ENCODE measurements at regions not wholly inside any gene's neighbourhood (a gene's known extent, or its start where the extent isn't known, plus 50 kb on each side); places are given as distances from the start of the nearest gene placed in this dataset.

DNA sequence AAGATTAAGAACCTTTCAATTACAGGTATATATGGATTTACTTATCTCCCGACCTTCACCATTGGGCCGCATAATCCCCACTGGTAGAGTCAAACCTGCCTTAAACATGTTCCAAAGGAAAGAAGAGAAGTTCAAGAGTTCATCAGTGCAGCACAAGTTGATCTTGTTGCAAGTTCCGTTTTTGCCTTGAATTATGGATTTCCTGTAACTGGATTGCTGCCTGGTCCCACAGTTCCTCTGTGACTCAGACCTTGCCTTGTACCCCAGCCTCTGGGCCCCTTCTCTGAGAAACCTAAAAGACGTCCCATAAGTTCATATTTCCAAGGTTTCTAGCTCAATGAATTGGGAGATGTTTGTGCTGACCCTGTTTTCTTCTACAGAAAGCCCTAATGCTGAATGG is 112.5 kb upstream of the THBS1 start:
- H3K27ac ChIP-seq (ENCODE audit: low read depth, low read length), result no peak overlapping the region
- no peaks in the 10 kb centered on the region for H3K79me2 ChIP-seq (ENCODE audit: control insufficient read depth, insufficient read depth, low read length, unreplicated experiment)
- no peaks in the 10 kb centered on the region for H3K27me3 ChIP-seq (ENCODE audit: insufficient read depth, low read length)
- H2AFZ ChIP-seq (ENCODE audit: low read length, unreplicated experiment), result no peak overlapping the region
- H3K4me3 ChIP-seq (ENCODE audit: low read depth, low read length), result no peak overlapping the region
- no peaks in the 10 kb centered on the region for H3K36me3 ChIP-seq (ENCODE audit: insufficient read depth, low read length)
- H3K4me1 ChIP-seq (ENCODE audit: control insufficient read depth, insufficient read depth, low read length, unreplicated experiment), result peaks cover 11% of the 10 kb centered on the region

GRCh38 chr15:39468828-39469227 is 112.1 kb upstream of the THBS1 start:
- H3K4me1 ChIP-seq (ENCODE audit: control insufficient read depth, insufficient read depth, low read length, unreplicated experiment), result peaks cover 11% of the 10 kb centered on the region
- H3K27me3 ChIP-seq (ENCODE audit: insufficient read depth, low read length), result no peaks in the 10 kb centered on the region
- no peak overlapping the region for H3K4me3 ChIP-seq (ENCODE audit: low read depth, low read length)
- no peak overlapping the region for H2AFZ ChIP-seq (ENCODE audit: low read length, unreplicated experiment)
- H3K27ac ChIP-seq (ENCODE audit: low read depth, low read length), result no peak overlapping the region
- no peaks in the 10 kb centered on the region for H3K79me2 ChIP-seq (ENCODE audit: control insufficient read depth, insufficient read depth, low read length, unreplicated experiment)
- no peaks in the 10 kb centered on the region for H3K36me3 ChIP-seq (ENCODE audit: insufficient read depth, low read length)

DNA sequence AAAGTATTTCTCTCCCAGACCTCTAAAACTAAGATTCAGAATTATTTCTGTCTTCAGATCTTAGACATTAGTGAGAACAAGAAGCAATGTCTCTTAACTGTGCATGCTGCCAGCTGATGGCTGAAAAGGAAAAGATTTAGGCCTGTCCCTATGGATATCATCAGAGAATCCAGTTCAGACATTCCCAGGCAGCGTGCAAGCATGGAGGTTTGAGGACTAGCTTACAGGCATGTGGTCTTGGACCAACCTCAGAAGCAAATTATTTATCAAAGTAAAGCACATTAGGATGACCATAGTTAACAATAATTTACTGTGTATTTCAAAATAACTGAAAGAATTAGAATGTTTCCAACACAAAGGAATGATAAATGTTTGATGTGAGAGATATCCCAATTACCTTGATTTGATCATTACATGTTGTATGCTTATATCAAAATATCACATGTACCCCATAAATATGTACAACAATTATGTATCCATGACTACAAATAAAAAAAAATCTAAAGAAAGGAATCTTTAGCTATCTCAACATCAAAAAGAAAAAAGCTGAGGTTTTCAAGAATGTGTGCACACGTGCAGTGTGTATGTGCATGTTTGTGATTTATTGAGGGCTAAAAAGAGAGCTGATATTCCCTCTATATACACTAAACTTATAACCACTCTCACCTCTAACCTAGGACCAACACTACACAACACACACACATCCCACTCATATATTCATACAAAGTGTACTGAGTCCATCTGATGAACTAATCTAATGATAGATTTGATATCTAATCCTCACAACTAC is 108.9 kb upstream of the THBS1 start:
- H3K27me3 ChIP-seq (ENCODE audit: insufficient read depth, low read length), result no peaks in the 10 kb centered on the region
- H2AFZ ChIP-seq (ENCODE audit: low read length, unreplicated experiment), result peak overlapping the region; percentile 22
- no peaks in the 10 kb centered on the region for H3K36me3 ChIP-seq (ENCODE audit: insufficient read depth, low read length)
- H3K27ac ChIP-seq (ENCODE audit: low read depth, low read length), result peak overlapping the region; percentile 57
- H3K4me3 ChIP-seq (ENCODE audit: low read depth, low read length), result no peak overlapping the region
- H3K4me1 ChIP-seq (ENCODE audit: control insufficient read depth, insufficient read depth, low read length, unreplicated experiment), result peaks cover 11% of the 10 kb centered on the region
- H3K79me2 ChIP-seq (ENCODE audit: control insufficient read depth, insufficient read depth, low read length, unreplicated experiment), result no peaks in the 10 kb centered on the region

DNA sequence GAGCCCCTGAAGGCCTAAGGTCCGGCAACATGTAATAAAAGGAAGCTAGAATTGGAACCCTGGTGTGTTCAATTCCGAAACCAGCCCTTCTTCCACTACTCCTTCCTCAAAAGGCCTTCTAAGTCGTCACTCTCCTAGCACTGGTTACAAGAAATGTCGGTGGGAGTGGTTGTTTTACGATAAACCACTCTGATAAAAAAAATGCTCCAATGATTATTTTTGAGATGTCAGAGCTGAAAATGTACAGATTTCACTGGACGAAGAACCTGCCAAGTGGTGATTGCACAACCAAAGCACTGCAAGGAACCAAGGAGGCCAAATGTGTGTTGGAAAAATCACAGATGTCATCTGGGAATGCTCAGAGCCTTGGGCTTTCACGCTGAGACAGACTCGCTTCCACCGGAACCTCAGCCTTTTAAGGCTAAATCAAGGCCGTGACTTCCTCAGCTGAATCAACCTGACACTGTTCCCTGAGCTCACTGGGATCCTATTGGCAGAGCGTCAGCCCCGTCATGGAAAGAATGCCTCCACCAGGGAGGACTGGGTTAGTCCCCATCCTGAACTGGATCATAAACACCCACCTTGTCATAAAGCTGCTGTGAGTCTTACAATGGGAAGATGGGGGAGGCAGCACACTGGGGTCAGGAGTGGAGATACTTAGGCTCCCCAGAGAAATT is 108.1 kb upstream of the THBS1 start:
- peak overlapping the region; percentile 57 for H3K27ac ChIP-seq (ENCODE audit: low read depth, low read length)
- no peaks in the 10 kb centered on the region for H3K36me3 ChIP-seq (ENCODE audit: insufficient read depth, low read length)
- H3K4me1 ChIP-seq (ENCODE audit: control insufficient read depth, insufficient read depth, low read length, unreplicated experiment), result peaks cover 11% of the 10 kb centered on the region
- no peaks in the 10 kb centered on the region for H3K79me2 ChIP-seq (ENCODE audit: control insufficient read depth, insufficient read depth, low read length, unreplicated experiment)
- no peak overlapping the region for H3K4me3 ChIP-seq (ENCODE audit: low read depth, low read length)
- H2AFZ ChIP-seq (ENCODE audit: low read length, unreplicated experiment), result peak overlapping the region; percentile 22
- H3K27me3 ChIP-seq (ENCODE audit: insufficient read depth, low read length), result no peaks in the 10 kb centered on the region

DNA sequence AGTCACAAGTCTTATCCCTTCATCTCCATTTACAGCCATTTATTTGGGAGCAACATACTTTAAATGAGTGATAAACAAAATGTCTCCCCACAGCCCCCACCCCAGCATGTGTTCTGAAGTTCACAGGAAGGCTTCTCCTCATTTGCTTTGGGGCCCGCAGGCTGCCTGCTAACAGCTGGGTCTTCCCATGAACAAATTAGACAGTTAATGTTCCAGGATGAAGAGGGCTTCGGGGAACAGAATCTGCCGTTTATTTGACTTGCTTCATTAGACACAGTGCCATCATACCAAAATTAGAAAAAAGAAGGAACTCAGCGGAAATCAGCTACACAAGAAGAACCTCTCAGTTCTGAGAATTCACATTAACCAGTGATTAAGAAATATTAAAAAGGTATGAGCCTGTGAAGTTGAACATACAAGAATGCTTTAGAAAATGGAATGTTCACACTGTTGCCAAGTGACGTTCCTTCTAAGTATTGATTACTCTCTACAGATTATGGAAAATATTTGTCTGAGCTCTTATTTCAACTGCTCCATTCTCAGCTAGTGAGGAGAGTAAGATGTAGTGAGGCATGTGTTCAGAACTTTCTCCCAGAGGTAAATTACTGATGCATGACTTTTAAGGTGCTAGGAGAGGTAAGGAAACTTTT is 107.5 kb upstream of the THBS1 start:
- no peak overlapping the region for H3K4me3 ChIP-seq (ENCODE audit: low read depth, low read length)
- H3K36me3 ChIP-seq (ENCODE audit: insufficient read depth, low read length), result no peaks in the 10 kb centered on the region
- H3K27ac ChIP-seq (ENCODE audit: low read depth, low read length), result peak overlapping the region; percentile 8; the same call in 1 of the 2 replicates
- H2AFZ ChIP-seq (ENCODE audit: low read length, unreplicated experiment), result peak overlapping the region; percentile 22
- H3K79me2 ChIP-seq (ENCODE audit: control insufficient read depth, insufficient read depth, low read length, unreplicated experiment), result no peaks in the 10 kb centered on the region
- H3K27me3 ChIP-seq (ENCODE audit: insufficient read depth, low read length), result no peaks in the 10 kb centered on the region
- H3K4me1 ChIP-seq (ENCODE audit: control insufficient read depth, insufficient read depth, low read length, unreplicated experiment), result peaks cover 11% of the 10 kb centered on the region

DNA sequence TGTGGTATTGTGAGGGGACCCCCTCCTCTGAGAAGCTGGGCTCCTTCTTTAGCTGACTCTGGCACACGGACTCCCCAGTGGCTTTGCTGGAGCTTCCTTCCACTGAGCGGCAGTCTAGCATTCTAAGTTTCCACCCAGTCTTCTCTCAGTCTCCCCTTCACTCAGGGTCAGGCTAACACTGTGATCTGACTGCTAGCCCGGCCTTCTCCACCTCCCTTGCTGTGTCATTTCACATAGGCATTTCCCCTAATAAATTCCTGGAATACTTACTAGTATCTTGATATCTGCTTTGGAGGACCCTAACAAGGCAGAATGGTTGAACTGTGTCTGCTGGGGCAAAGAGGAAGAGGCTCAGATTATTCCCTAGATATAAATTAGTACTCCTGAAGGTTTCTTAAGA is 106.2 kb upstream of the THBS1 start:
- Histone ChIP-seq H3K4me3 (ENCODE audit: low read depth, low read length) (no peak overlapping the region), H2AFZ (ENCODE audit: low read length, unreplicated experiment) (no peak overlapping the region), H3K27ac (ENCODE audit: low read depth, low read length) (no peak overlapping the region)

DNA sequence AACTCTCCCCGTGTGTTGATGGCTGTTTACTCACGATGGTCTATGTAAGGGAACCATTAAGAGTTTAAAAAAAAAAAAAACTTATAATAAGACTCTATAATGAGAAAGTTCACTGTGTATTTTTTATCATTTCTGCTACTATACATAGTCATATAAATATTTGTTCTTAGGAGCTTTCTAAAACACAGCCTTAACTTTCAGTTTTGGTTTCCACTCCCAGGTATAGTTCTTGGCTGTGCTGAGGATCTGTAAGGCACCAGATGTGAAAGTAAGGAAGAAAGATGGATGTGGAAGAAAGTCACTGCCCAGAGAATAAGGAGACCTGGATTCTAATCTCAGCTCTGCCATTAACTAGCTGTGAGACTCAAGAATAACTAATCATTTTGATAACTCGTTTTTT is 101.9 kb upstream of the THBS1 start:
- Histone ChIP-seq H3K4me1 (ENCODE audit: control insufficient read depth, insufficient read depth, low read length, unreplicated experiment) (no peaks in the 10 kb centered on the region), H3K27ac (ENCODE audit: low read depth, low read length) (no peak overlapping the region), H3K36me3 (ENCODE audit: insufficient read depth, low read length) (no peaks in the 10 kb centered on the region), H3K27me3 (ENCODE audit: insufficient read depth, low read length) (no peaks in the 10 kb centered on the region), H2AFZ (ENCODE audit: low read length, unreplicated experiment) (peak overlapping the region; percentile 39), H3K4me3 (ENCODE audit: low read depth, low read length) (no peak overlapping the region), H3K79me2 (ENCODE audit: control insufficient read depth, insufficient read depth, low read length, unreplicated experiment) (no peaks in the 10 kb centered on the region)

More for the DNA sequence above, 106.2 kb upstream of the THBS1 start:
- H3K27me3 ChIP-seq (ENCODE audit: insufficient read depth, low read length), result no peaks in the 10 kb centered on the region
- H3K36me3 ChIP-seq (ENCODE audit: insufficient read depth, low read length), result no peaks in the 10 kb centered on the region
- no peaks in the 10 kb centered on the region for H3K79me2 ChIP-seq (ENCODE audit: control insufficient read depth, insufficient read depth, low read length, unreplicated experiment)
- H3K4me1 ChIP-seq (ENCODE audit: control insufficient read depth, insufficient read depth, low read length, unreplicated experiment), result peaks cover 11% of the 10 kb centered on the region

- no peaks in the 10 kb centered on the region for H3K36me3 ChIP-seq (ENCODE audit: insufficient read depth, low read length)
- H3K4me1 ChIP-seq (ENCODE audit: control insufficient read depth, insufficient read depth, low read length, unreplicated experiment), result no peaks in the 10 kb centered on the region
- H3K79me2 ChIP-seq (ENCODE audit: control insufficient read depth, insufficient read depth, low read length, unreplicated experiment), result no peaks in the 10 kb centered on the region
- H3K27me3 ChIP-seq (ENCODE audit: insufficient read depth, low read length), result no peaks in the 10 kb centered on the region
- no peak overlapping the region for H3K27ac ChIP-seq (ENCODE audit: low read depth, low read length)
- no peak overlapping the region for H3K4me3 ChIP-seq (ENCODE audit: low read depth, low read length)
- no peak overlapping the region for H2AFZ ChIP-seq (ENCODE audit: low read length, unreplicated experiment)
Measured at GRCh38 chr15:39479911-39480310, 101.0 kb upstream of the THBS1 start.

GRCh38 chr15:39482459-39482858 is 98.4 kb upstream of the THBS1 start:
- H3K4me3 ChIP-seq (ENCODE audit: low read depth, low read length), result no peak overlapping the region
- H3K27ac ChIP-seq (ENCODE audit: low read depth, low read length), result no peak overlapping the region
- no peaks in the 10 kb centered on the region for H3K27me3 ChIP-seq (ENCODE audit: insufficient read depth, low read length)
- H3K36me3 ChIP-seq (ENCODE audit: insufficient read depth, low read length), result no peaks in the 10 kb centered on the region
- H2AFZ ChIP-seq (ENCODE audit: low read length, unreplicated experiment), result no peak overlapping the region
- no peaks in the 10 kb centered on the region for H3K79me2 ChIP-seq (ENCODE audit: control insufficient read depth, insufficient read depth, low read length, unreplicated experiment)
- no peaks in the 10 kb centered on the region for H3K4me1 ChIP-seq (ENCODE audit: control insufficient read depth, insufficient read depth, low read length, unreplicated experiment)

DNA sequence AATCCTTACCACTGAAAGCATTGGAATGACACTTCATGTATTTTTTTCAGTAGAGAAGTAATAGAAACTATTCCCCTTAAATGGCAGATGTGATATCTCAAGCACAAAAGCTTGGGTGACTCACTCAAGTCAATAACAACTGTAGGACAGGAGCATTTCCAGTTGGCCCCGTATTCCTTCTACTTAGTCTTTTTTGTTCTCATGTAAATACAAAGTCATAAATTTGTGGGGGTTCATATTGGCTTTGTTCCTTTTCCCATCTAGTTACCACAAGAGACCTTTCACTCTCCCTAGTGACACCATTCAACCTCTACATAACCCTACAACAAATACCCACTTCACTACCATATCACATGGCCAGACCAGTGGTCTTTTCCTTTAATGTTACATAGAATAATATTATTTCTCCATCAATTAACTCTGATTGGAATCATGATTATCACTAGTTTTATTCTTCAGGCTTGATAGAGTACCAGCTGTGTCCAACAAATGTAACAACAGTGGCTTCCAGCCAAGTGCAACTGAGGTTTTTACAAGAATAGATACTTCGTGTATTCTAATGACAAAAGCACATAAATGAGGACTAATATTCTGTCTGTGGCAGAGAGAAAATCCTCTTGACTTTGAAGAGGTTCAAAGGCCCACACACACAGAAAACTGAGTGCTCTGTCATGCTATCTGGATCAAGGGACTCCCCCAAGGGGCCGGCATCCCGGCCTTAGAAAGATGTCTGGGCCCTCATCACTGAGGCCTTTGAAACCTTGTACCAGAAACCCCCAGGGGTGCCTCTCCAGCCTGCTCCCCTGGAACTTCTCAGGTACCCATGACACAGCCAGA is 94.0 kb upstream of the THBS1 start:
- Histone ChIP-seq H3K27ac (ENCODE audit: low read depth, low read length) (no peak overlapping the region), H3K4me1 (ENCODE audit: control insufficient read depth, insufficient read depth, low read length, unreplicated experiment) (no peaks in the 10 kb centered on the region), H3K4me3 (ENCODE audit: low read depth, low read length) (no peak overlapping the region), H3K79me2 (ENCODE audit: control insufficient read depth, insufficient read depth, low read length, unreplicated experiment) (no peaks in the 10 kb centered on the region), H3K27me3 (ENCODE audit: insufficient read depth, low read length) (no peaks in the 10 kb centered on the region), H2AFZ (ENCODE audit: low read length, unreplicated experiment) (no peak overlapping the region), H3K36me3 (ENCODE audit: insufficient read depth, low read length) (no peaks in the 10 kb centered on the region)

Measured in ACC112 (cell line).